H1 (cell line): ENCODE measurements at regions not wholly inside any gene's neighbourhood (a gene's known extent, or its start where the extent isn't known, plus 50 kb on each side); places are given as distances from the start of the nearest gene placed in this dataset.

ENCODE experiments used
- CTCF ChIA-PET: fragments of 300-600 bp; sonication (Branson Sonifier 250); formaldehyde crosslinking; loops from one replicate; lab custom pipeline; 2021; ENCODE audit not compliant: partially characterized antibody; lab: Charles Lee
- POLR2A ChIA-PET: fragments of 300-600 bp; sonication (Branson Sonifier 250); formaldehyde crosslinking; loops from one replicate; lab custom pipeline; 2021; ENCODE audit warnings: inconsistent platforms; ENCODE audit not compliant: partially characterized antibody; lab: Charles Lee
- DNase-seq, 2 experiments: peaks; one replicate each; pipeline versions ENCODE4 v3.0.0 to v3.0.0-alpha.2; 2010 to 2022; ENCODE audit warnings: low spot score in 2 of 2, low read depth in 1 of 2, mixed read lengths in 1 of 2
- FAIRE-seq: peaks from 2 replicates; lab custom pipeline; 2011; peaks lifted over from hg19 to GRCh38; lab: Jason Lieb, UNC
- H2AFZ ChIP-seq: 2 replicates; pipeline ENCODE4 v1.8.1; 2012; ENCODE audit warnings: low read length, inconsistent platforms
- H2AK5ac ChIP-seq: 2 replicates; pipeline ENCODE4 v1.6.1; 2013; ENCODE audit warnings: low read depth, low read length
- H2BK120ac ChIP-seq: replicated peaks from 2 replicates; pipeline ENCODE3; 2013; ENCODE audit warnings: low read depth, low read length, inconsistent platforms
- H2BK12ac ChIP-seq: 2 replicates; pipeline ENCODE4 v1.6.1; 2013; ENCODE audit warnings: low read depth, low read length
- H2BK15ac ChIP-seq: 2 replicates; pipeline ENCODE4 v1.6.1; 2013; ENCODE audit warnings: low read length
- H2BK20ac ChIP-seq: 2 replicates; pipeline ENCODE4 v1.6.1; 2013; ENCODE audit warnings: low read length
- H2BK5ac ChIP-seq: 2 replicates; pipeline ENCODE4 v1.6.1; 2013; ENCODE audit warnings: low read depth, low read length
- H3K14ac ChIP-seq: 2 replicates; pipeline ENCODE4 v1.6.1; 2013; ENCODE audit warnings: inconsistent platforms; ENCODE audit not compliant: insufficient read length
- H3K18ac ChIP-seq: 2 replicates; pipeline ENCODE4 v1.6.1; 2013; ENCODE audit warnings: low read length; ENCODE audit errors: extremely low read depth
- H3K23ac ChIP-seq: 2 replicates; pipeline ENCODE4 v1.6.1; 2013; ENCODE audit warnings: inconsistent platforms; ENCODE audit not compliant: insufficient read length
- H3K23me2 ChIP-seq: 2 replicates; pipeline ENCODE4 v1.6.1; 2013; ENCODE audit warnings: low read depth, low read length
- H3K27ac ChIP-seq: 2 replicates; pipeline ENCODE4 v1.6.1; 2011; ENCODE audit warnings: low read depth, low read length, inconsistent platforms
- H3K27me3 ChIP-seq, 4 experiments: replicated peaks in 1 of 4; 1 replicate in 1 of 4; 2 replicates in 3 of 4; pipeline versions ENCODE4 v1.6.1 to v1.8.1; 2011 to 2013; ENCODE audit warnings: low read length in 3 of 4, mild to moderate bottlenecking in 3 of 4, inconsistent platforms in 2 of 4, mixed read lengths in 2 of 4, moderate library complexity in 1 of 4; ENCODE audit not compliant: control insufficient read depth in 3 of 4, insufficient read depth in 3 of 4; ENCODE audit errors: extremely low read depth in 1 of 4
- H3K36me3 ChIP-seq, 4 experiments: 2 replicates each; pipeline versions ENCODE4 v1.6.1 to v1.8.1; 2011 to 2013; ENCODE audit warnings: mild to moderate bottlenecking in 4 of 4, low read length in 3 of 4, moderate library complexity in 2 of 4, control low read depth in 1 of 4, inconsistent platforms in 1 of 4; ENCODE audit not compliant: insufficient read depth in 4 of 4, control insufficient read depth in 2 of 4
- H3K4ac ChIP-seq: replicated peaks from 2 replicates; pipeline ENCODE3; 2013; ENCODE audit warnings: low read length, low read depth, mixed read lengths, inconsistent platforms; ENCODE audit not compliant: insufficient read length
- H3K4me1 ChIP-seq, 4 experiments: replicated peaks in 1 of 4; 1 replicate in 1 of 4; 2 replicates in 3 of 4; pipeline versions ENCODE4 v1.6.1 to v1.8.1; 2011 to 2013; ENCODE audit warnings: low read length in 3 of 4, inconsistent platforms in 2 of 4, mixed read lengths in 1 of 4; ENCODE audit not compliant: insufficient read depth in 4 of 4, control insufficient read depth in 3 of 4
- H3K4me2 ChIP-seq, 2 experiments: 2 replicates each; pipeline versions ENCODE4 v1.6.1 to v1.8.1; 2011 to 2013; ENCODE audit warnings: low read depth in 2 of 2, low read length in 2 of 2, control low read depth in 1 of 2, inconsistent platforms in 1 of 2, mild to moderate bottlenecking in 1 of 2; ENCODE audit not compliant: insufficient read depth in 1 of 2
- H3K4me3 ChIP-seq, 4 experiments: fragments of 200-600, 300-600 bp in 1 of 4; sonication (generic), shearing (Covaris generic), sonication (Bioruptor Twin) in 1 of 4; 2 replicates each; pipeline versions ENCODE4 v1.5.1 to v1.8.1; 2011 to 2016; ENCODE audit warnings: low read length in 4 of 4, low read depth in 3 of 4, control low read depth in 2 of 4, inconsistent platforms in 2 of 4, mild to moderate bottlenecking in 2 of 4, mixed read lengths in 1 of 4, moderate library complexity in 1 of 4; ENCODE audit not compliant: insufficient read depth in 2 of 4; ENCODE audit errors: extremely low read depth in 1 of 4
- H3K56ac ChIP-seq: replicated peaks from 2 replicates; pipeline ENCODE3; 2013; ENCODE audit warnings: low read depth, mild to moderate bottlenecking, mixed read lengths, low read length, inconsistent platforms; ENCODE audit not compliant: insufficient read length
- H3K79me1 ChIP-seq: 2 replicates; pipeline ENCODE4 v1.6.1; 2013; ENCODE audit warnings: low read depth, low read length, control low read depth
- H3K79me2 ChIP-seq, 2 experiments: 2 replicates each; pipeline versions ENCODE4 v1.6.1 to v1.8.1; 2012 to 2013; ENCODE audit warnings: low read length in 2 of 2, mild to moderate bottlenecking in 2 of 2, inconsistent platforms in 1 of 2; ENCODE audit not compliant: insufficient read depth in 2 of 2, control insufficient read depth in 1 of 2
- H3K9ac ChIP-seq, 4 experiments: replicated peaks in 1 of 4; 1 replicate in 1 of 4; 2 replicates in 3 of 4; pipeline versions ENCODE4 v1.6.1 to v1.8.1; 2011 to 2013; ENCODE audit warnings: low read depth in 3 of 4, low read length in 3 of 4, control low read depth in 2 of 4, mild to moderate bottlenecking in 2 of 4, moderate library complexity in 2 of 4, inconsistent platforms in 1 of 4; ENCODE audit errors: extremely low read depth in 1 of 4
- H3K9me3 ChIP-seq, 2 experiments: 2 replicates each; pipeline versions ENCODE4 v1.6.1 to v1.8.1; 2012 to 2013; ENCODE audit warnings: mild to moderate bottlenecking in 2 of 2, moderate library complexity in 2 of 2, control low read depth in 1 of 2, inconsistent platforms in 1 of 2, low read depth in 1 of 2, low read length in 1 of 2, mixed read lengths in 1 of 2; ENCODE audit not compliant: insufficient read depth in 2 of 2
- H4K20me1 ChIP-seq, 2 experiments: replicated peaks in 1 of 2; 2 replicates each; pipeline versions ENCODE3 to v1.8.1; 2011 to 2013; ENCODE audit warnings: inconsistent platforms in 2 of 2, low read length in 2 of 2, mild to moderate bottlenecking in 1 of 2; ENCODE audit not compliant: insufficient read depth in 2 of 2, control insufficient read depth in 1 of 2
- H4K5ac ChIP-seq: 2 replicates; pipeline ENCODE4 v1.6.1; 2013; ENCODE audit warnings: low read length, low read depth, mixed read lengths, inconsistent platforms; ENCODE audit not compliant: insufficient read length
- H4K8ac ChIP-seq: 2 replicates; pipeline ENCODE4 v1.8.0; 2013; ENCODE audit warnings: mild to moderate bottlenecking, moderate library complexity, low read length, inconsistent platforms; ENCODE audit not compliant: insufficient read depth; ENCODE audit errors: extremely low read depth
- H4K91ac ChIP-seq: replicated peaks from 2 replicates; pipeline ENCODE3; 2013; ENCODE audit warnings: low read length, mixed read lengths, inconsistent platforms; ENCODE audit not compliant: insufficient read length
- BACH1 ChIP-seq: IDR thresholded peaks from 2 replicates; pipeline ENCODE4 v1.6.1; 2012; ENCODE audit warnings: low read length, improper control_type of control experiment
- CBX5 ChIP-seq: fragments of 300-800, 300-1000 bp; sonication (generic); IDR thresholded peaks from 2 replicates; pipeline ENCODE4 v1.7.1; 2016; ENCODE audit warnings: antibody characterized with exemption, low read length, low read depth
- CEBPB ChIP-seq: IDR thresholded peaks from 2 replicates; pipeline ENCODE4 v1.6.1; 2012; ENCODE audit warnings: low read depth, low read length
- KDM1A ChIP-seq: fragments of 200-600, 300-600 bp; sonication (generic); IDR thresholded peaks from 2 replicates; pipeline ENCODE4 v1.7.1; 2016; ENCODE audit warnings: mild to moderate bottlenecking, low read length, borderline replicate concordance
- PHF8 ChIP-seq: fragments of 200-600 bp; sonication (generic); conservative IDR thresholded peaks from 2 replicates; pipeline ENCODE4 v1.7.1; 2012; ENCODE audit warnings: low read depth, mild to moderate bottlenecking, inconsistent platforms, low read length, moderate library complexity
- SIN3A ChIP-seq, 2 experiments: IDR thresholded peaks in 1 of 2; conservative IDR thresholded peaks in 1 of 2; 2 replicates each; pipeline ENCODE4 v1.6.1; 2011 to 2012; ENCODE audit warnings: low read length in 2 of 2, improper control_type of control experiment in 1 of 2, low read depth in 1 of 2, mild to moderate bottlenecking in 1 of 2
- SUZ12 ChIP-seq: fragments of 200-600 bp; sonication (generic); IDR thresholded peaks from 2 replicates; pipeline ENCODE4 v1.6.1; 2012; ENCODE audit warnings: mild to moderate bottlenecking, inconsistent platforms, low read length, moderate library complexity, mixed read lengths
- TCF12 ChIP-seq: IDR thresholded peaks from 2 replicates; pipeline ENCODE4 v1.6.1; 2011; ENCODE audit warnings: low read depth, mild to moderate bottlenecking, low read length
- WGBS, 2 experiments: shearing (Covaris generic) in 1 of 2; methylation state at CpG; one replicate each; pipeline versions ENCODE4 v1.1.6 to v1.1.7; 2013 to 2015; ENCODE audit warnings: low lambda C conversion rate in 2 of 2, mixed read lengths in 2 of 2, inconsistent platforms in 1 of 2, low coverage in 1 of 2, missing lambda C conversion rate in 1 of 2; ENCODE audit not compliant: insufficient replicate concordance in 2 of 2, insufficient coverage in 1 of 2, insufficient read length in 1 of 2; ENCODE audit errors: extremely low coverage in 1 of 2, missing lambda C conversion rate in 1 of 2; 5-methylcytosine and 5-hydroxymethylcytosine counted together

GRCh38 chr7:159238541-159238940 is 93.9 kb upstream of the VIPR2 start:
- no peaks in the 10 kb centered on the region for H4K20me1 ChIP-seq
- no peaks in the 10 kb centered on the region for H3K4me1 ChIP-seq
- WGBS, 2 experiments = 82% methylated on average over 1 of the region's 1 CpG; no CpG with 5 or more reads in 1 of the 2 experiments
- no peaks in the 10 kb centered on the region for H3K79me2 ChIP-seq
- H2BK15ac ChIP-seq = no peak overlapping the region
- H4K91ac ChIP-seq = no peak overlapping the region
- peaks cover 50 to 53% of the 10 kb centered on the region in 2 experiments for H3K9me3 ChIP-seq
- no peak overlapping the region for H3K4ac ChIP-seq
- no peak overlapping the region for H2AFZ ChIP-seq
- no peaks in the 10 kb centered on the region for H3K36me3 ChIP-seq
- H2BK20ac ChIP-seq = no peak overlapping the region
- no peaks in the 10 kb centered on the region for H3K27me3 ChIP-seq
- H3K9ac ChIP-seq = no peak overlapping the region
- no peak overlapping the region for H4K8ac ChIP-seq
- no peak overlapping the region for H3K18ac ChIP-seq
- no peak overlapping the region for H3K4me2 ChIP-seq
- H2AK5ac ChIP-seq = no peak overlapping the region
- H3K23me2 ChIP-seq = no peaks in the 10 kb centered on the region
- DNase-seq (no peak), FAIRE-seq (no peak)
- H2BK12ac ChIP-seq = no peak overlapping the region
- no peaks in the 10 kb centered on the region for H3K79me1 ChIP-seq
- ChIA-PET POLR2A (no interaction called here), CTCF (interaction anchor here (1.2 kb wide), 1 partner anchor 207 kb away, joined by 3 read pairs; no protein-coding TSS in a partner anchor)
- H3K27ac ChIP-seq = no peak overlapping the region
- H3K4me3 ChIP-seq = no peak overlapping the region
- no peak overlapping the region for H4K5ac ChIP-seq
- no peak overlapping the region for H2BK120ac ChIP-seq
- no peak overlapping the region for H3K14ac ChIP-seq
- no peak overlapping the region for H3K23ac ChIP-seq
- TF ChIP-seq SUZ12 (no peak), KDM1A (no peak), TCF12 (no peak), CEBPB (no peak), SIN3A (conservative IDR thresholded peaks at IDR 0.05 in 1 of 2, IDR thresholded peaks at IDR 0.05 in 1 of 2; ENCODE audit: low read depth in 1 of 2, low read length in 2 of 2) (no peak), CBX5 (no peak), BACH1 (no peak), PHF8 (no peak)
- H2BK5ac ChIP-seq = no peak overlapping the region
- H3K56ac ChIP-seq = no peak overlapping the region
